ENCODE measurements at regions not wholly inside any gene's neighbourhood (a gene's known extent, or its start where the extent isn't known, plus 50 kb on each side); places are given as distances from the start of the nearest gene placed in this dataset.
"Not testable (repeated sequence)": the region's sequence is repeated elsewhere in the genome, so short reads cannot be mapped to it uniquely, and the experiment has no call there.

DNA sequence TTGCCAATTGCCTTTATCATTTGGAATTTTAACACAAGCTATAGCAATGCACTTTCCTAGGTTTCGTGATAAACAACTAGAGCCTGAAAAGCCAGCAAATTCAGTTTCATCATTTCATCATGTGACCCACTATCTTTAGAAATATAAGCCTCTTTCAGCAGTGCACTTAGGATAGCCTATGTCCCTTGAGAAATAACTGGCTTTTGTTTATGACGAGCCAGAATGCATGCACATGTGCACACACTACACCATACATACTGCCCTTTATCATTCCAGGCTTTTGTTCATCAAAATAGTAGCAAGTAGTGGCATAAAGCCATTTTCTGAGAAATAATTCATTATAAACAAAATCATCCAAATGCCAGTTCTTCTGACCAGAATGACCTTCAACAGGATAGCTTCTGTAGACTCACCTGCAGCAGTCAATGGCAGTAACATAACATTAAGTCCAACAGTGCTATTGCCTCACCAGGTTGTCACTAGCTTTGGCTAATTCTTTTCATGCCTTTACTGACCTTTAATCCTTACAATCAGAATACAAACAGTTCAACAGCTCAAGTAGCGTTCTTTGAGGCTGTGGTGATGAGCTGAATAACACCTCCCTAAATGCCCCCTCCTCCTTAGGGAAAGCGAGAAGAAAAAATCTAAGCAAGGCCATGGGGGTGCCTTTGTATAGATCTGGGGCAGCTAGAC, 132.3 kb upstream of the SMARCA2 start:
- intact Hi-C loops (cut with micrococcal nuclease), result loop anchor here (5.0 kb wide), 1 partner anchor 184 kb away; no protein-coding TSS in a partner anchor
- no peak for DNase-seq (ENCODE audit: low spot score)
- peaks cover 2% of the 10 kb centered on the region for H3K27me3 Mint-ChIP-seq (ENCODE audit: insufficient read depth)
- H3K4me1 Mint-ChIP-seq (ENCODE audit: low read depth), result no peaks in the 10 kb centered on the region
- H3K36me3 Mint-ChIP-seq (ENCODE audit: low read depth), result no peaks in the 10 kb centered on the region
- H3K9me3 Mint-ChIP-seq, result no peaks in the 10 kb centered on the region
- H3K4me3 Mint-ChIP-seq, result no peak overlapping the region
- H3K27ac Mint-ChIP-seq, result no peak overlapping the region

DNA sequence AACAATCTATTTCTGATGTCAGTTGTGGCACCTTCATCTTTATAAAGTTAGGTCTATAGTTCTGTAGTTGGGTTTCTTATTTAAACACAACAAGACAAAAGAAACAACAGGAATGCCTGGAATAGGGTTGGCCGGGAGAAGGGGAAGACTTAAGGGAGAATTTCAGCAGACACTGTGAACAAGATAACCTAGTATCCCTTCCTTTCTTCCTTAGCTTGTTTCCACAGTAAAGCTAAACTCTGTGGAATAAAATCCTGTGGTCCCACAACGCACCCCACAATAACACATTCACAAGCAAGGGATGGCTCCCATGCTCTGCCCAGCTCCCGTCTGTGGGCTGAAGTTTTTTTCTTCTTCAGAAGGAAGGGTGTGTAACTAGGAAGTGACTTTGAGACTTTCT, 124.9 kb upstream of the SMARCA2 start:
- Mint-ChIP-seq H3K36me3 (ENCODE audit: low read depth) (no peaks in the 10 kb centered on the region), H3K27ac (no peak overlapping the region), H3K9me3 (no peaks in the 10 kb centered on the region), H3K4me3 (no peak overlapping the region), H3K4me1 (ENCODE audit: low read depth) (no peaks in the 10 kb centered on the region), H3K27me3 (ENCODE audit: insufficient read depth) (peaks cover 11% of the 10 kb centered on the region)
- intact Hi-C loops (cut with micrococcal nuclease), result no loop called here
- DNase-seq (ENCODE audit: low spot score), result no peak

DNA sequence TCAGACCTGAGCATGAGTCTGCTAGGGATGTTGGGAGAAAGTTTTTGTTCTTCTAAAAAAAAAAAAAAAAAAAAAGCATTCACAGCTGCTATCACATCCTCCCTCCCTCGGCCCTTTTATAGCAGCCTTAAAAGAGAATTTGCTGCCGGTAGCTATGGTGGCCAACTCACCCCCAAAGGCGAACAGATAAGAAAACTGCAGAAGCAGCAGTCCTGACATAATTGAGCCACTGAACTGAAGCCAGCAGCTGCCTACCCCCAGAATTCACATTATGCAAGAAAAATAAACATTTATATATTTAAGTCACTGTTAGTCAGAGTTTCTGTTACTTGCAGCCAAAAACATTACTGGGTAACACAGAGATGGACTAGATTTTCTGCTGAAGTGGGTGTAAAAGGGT, 124.3 kb upstream of the SMARCA2 start:
- Mint-ChIP-seq H3K4me1 (ENCODE audit: low read depth) (no peaks in the 10 kb centered on the region), H3K4me3 (no peak overlapping the region), H3K27me3 (ENCODE audit: insufficient read depth) (peaks cover 11% of the 10 kb centered on the region), H3K27ac (no peak overlapping the region), H3K36me3 (ENCODE audit: low read depth) (no peaks in the 10 kb centered on the region), H3K9me3 (no peaks in the 10 kb centered on the region)
- intact Hi-C loops (cut with micrococcal nuclease), result no loop called here
- DNase-seq (ENCODE audit: low spot score), result no peak

DNA sequence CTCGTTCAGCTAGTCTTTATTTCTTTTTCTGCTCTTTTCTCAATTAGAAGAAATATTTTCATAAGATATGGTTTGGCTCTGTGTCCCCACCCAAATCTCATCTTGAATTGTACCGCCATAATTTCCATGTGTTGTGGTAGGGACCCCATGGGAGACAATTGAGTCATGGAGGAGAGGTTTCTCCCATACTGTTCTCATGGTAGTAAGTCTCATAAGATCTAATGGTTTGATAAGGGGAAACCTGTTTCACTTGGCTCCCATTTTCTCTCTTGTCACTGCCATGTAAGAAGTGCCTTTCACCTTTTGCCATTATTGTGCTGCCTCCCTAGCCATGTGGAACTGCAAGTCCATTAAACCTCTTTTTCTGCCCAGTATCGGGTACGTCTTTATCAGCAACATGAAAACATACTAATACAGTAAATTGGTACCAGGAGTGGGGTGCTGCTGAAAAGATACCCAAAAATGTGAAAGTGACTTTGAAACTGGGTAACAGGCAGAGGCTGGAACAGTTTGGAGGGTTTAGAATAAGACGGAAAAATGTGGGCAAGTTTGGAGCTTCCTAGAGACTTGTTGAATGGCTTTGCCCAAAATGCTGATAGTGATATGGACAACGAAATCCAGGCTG, 112.0 kb upstream of the SMARCA2 start:
- H3K27ac Mint-ChIP-seq; H3K27me3 Mint-ChIP-seq (ENCODE audit: insufficient read depth); H3K4me1 Mint-ChIP-seq (ENCODE audit: low read depth); H3K4me3 Mint-ChIP-seq; DNase-seq (ENCODE audit: low spot score); H3K36me3 Mint-ChIP-seq (ENCODE audit: low read depth); intact Hi-C loops (cut with micrococcal nuclease): not testable (repeated sequence)
- peaks cover 46% of the 10 kb centered on the region for H3K9me3 Mint-ChIP-seq

DNA sequence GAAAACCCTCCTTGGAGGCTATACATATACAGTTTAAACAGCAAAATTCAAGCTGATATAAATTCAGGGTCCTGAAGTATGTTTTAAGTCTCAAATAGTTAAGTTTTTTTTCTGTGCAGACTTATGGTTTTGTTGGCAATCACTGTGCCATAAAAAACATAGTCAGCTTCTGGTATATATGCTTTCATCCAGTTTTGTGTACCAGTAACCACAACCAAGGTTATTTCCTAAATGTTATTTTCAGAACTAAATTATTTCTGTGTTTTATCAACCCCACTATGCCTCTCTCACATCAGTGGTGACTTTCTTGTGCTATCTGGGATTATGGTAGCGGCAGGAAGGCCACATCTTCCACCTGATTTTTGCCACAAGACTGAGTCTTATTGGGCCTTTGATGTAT, 107.7 kb upstream of the SMARCA2 start:
- H3K36me3 Mint-ChIP-seq (ENCODE audit: low read depth), result no peaks in the 10 kb centered on the region
- peaks cover 30% of the 10 kb centered on the region for H3K9me3 Mint-ChIP-seq
- no peak for DNase-seq (ENCODE audit: low spot score)
- no peaks in the 10 kb centered on the region for H3K4me1 Mint-ChIP-seq (ENCODE audit: low read depth)
- H3K27ac Mint-ChIP-seq, result no peak overlapping the region
- intact Hi-C loops (cut with micrococcal nuclease), result no loop called here
- H3K4me3 Mint-ChIP-seq, result no peak overlapping the region
- no peaks in the 10 kb centered on the region for H3K27me3 Mint-ChIP-seq (ENCODE audit: insufficient read depth)

DNA sequence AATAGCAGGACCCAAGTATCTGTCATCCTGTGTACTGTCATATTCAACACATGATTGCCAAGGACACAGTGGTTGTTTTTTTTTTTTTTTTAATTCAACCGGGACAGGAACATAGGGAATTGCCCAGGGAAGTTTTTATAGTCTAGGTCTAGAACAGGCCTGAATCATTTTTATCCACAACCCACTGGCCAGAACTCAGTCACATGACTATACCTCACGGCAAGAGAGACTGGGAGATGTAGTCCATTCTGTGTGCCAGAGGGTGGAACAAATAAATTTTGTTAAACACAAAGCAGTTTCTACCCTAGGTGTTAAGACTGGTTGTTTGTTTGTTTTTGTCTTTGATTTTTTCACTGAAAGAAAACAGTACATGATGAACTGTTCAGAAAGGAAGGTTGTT, 105.8 kb upstream of the SMARCA2 start:
- intact Hi-C loops (cut with micrococcal nuclease), result no loop called here
- H3K27me3 Mint-ChIP-seq (ENCODE audit: insufficient read depth), result peaks cover 5% of the 10 kb centered on the region
- no peak overlapping the region for H3K4me3 Mint-ChIP-seq
- H3K27ac Mint-ChIP-seq, result no peak overlapping the region
- peaks cover 16% of the 10 kb centered on the region for H3K9me3 Mint-ChIP-seq
- H3K4me1 Mint-ChIP-seq (ENCODE audit: low read depth), result no peaks in the 10 kb centered on the region
- H3K36me3 Mint-ChIP-seq (ENCODE audit: low read depth), result no peaks in the 10 kb centered on the region
- no peak for DNase-seq (ENCODE audit: low spot score)

DNA sequence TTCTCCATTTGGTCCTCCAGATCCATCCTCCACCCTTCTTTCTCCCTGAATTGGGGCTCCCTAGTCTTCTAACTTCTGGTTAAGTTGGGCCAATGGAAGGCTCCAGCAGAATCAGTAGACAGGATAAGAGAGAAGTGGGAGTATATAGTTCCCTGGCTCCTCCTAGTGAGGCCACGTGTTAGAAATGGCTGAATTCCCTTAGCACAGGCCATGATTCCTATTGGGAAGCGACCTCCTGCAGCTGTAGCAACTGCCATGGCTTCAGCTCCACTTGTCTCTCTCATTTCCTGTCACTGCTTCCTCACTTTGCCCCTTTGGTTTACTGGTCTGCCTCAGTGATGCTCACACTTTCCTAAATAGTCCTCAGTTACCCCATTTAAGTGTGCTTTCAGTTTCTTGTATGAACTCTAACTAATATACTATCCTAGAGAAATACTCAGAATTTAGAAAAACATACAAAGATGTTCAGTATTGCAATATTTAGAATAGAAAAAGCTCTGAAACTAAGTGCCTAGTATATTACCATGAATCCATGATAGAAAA, 104.8 kb upstream of the SMARCA2 start:
- peaks cover 6% of the 10 kb centered on the region for H3K9me3 Mint-ChIP-seq
- H3K36me3 Mint-ChIP-seq (ENCODE audit: low read depth), result no peaks in the 10 kb centered on the region
- no peak overlapping the region for H3K27ac Mint-ChIP-seq
- DNase-seq (ENCODE audit: low spot score), result no peak
- peaks cover 5% of the 10 kb centered on the region for H3K27me3 Mint-ChIP-seq (ENCODE audit: insufficient read depth)
- intact Hi-C loops (cut with micrococcal nuclease), result no loop called here
- H3K4me3 Mint-ChIP-seq, result no peak overlapping the region
- H3K4me1 Mint-ChIP-seq (ENCODE audit: low read depth), result no peaks in the 10 kb centered on the region

DNA sequence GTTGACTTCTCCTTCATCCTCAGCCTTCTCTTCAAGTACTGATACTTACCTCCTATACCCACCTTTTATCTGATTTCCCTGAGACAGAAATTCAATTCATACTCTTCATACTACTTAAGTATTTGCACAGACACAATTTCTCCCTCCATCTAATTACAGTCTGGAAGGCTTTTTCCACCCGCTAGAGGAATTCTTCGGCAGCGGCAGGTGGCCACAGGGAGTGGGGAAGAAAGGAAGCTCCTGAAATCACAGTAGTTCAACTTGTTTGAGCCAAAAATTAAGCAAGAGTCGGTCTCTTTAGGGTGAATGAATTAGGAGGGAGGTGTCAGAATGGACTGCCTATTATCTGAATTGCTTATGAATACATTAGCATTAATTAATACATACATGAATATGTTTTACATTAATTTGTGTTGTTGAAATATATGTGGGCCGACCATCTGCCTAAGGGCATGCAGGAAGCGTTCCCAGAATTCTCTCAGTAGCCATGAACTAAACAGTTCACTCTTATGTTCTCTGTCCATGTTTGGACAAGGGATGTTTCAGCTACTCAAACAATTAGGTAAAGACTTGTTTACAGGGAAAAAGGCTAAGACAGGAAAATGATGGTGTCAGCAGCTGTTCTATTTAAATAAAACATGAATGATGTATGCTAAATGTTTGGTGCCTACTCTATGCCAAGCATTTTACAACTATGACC, 101.4 kb upstream of the SMARCA2 start:
- Mint-ChIP-seq H3K36me3 (ENCODE audit: low read depth) (no peaks in the 10 kb centered on the region), H3K27ac (no peak overlapping the region), H3K4me3 (no peak overlapping the region), H3K9me3 (peaks cover 5% of the 10 kb centered on the region), H3K4me1 (ENCODE audit: low read depth) (no peaks in the 10 kb centered on the region), H3K27me3 (ENCODE audit: insufficient read depth) (peaks cover 10% of the 10 kb centered on the region)
- DNase-seq (ENCODE audit: low spot score), result no peak
- intact Hi-C loops (cut with micrococcal nuclease), result no loop called here

DNA sequence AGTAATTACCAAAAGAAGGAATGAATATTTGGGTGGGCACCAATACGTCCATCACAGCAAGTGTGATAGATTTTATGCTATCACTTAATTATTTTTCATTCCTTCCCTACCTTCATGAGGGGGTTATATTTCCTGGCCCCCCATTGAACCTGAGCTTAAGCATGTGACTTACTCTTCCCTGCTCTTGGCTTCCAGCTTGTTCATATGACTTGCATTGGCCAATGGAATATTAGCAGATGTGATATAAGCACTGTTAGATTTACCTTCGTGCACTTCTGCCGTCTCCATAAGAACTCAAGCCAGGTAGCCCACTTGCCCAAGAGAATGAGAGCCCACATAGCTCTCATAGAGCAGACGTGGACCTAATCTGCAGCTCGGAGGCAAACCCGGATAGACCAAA, 99.1 kb upstream of the SMARCA2 start:
- Mint-ChIP-seq H3K9me3 (peaks cover 5% of the 10 kb centered on the region), H3K27me3 (ENCODE audit: insufficient read depth) (peaks cover 14% of the 10 kb centered on the region), H3K4me3 (no peak overlapping the region), H3K27ac (no peak overlapping the region), H3K4me1 (ENCODE audit: low read depth) (no peaks in the 10 kb centered on the region), H3K36me3 (ENCODE audit: low read depth) (no peaks in the 10 kb centered on the region)
- no peak for DNase-seq (ENCODE audit: low spot score)
- intact Hi-C loops (cut with micrococcal nuclease), result no loop called here

DNA sequence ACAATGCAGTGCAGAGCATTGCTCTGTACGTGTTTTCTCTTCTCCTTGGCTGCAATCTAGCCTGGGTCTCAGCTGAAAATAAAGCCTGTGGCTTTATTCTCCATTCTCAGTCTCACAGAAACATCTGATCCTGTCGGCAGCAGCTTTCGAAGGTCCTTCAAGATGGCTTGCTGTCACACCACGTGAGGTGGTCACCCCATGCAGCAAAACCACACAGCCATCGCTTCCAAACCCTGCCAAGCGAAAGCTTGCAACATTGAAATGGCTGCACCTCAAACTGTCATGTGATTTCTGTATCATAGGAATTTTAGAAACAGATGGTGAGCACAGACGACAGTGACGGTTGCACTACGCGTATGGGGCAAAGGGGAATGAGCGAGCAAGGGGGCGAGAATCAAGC, 98.5 kb upstream of the SMARCA2 start:
- H3K27ac Mint-ChIP-seq, result no peak overlapping the region
- H3K36me3 Mint-ChIP-seq (ENCODE audit: low read depth), result no peaks in the 10 kb centered on the region
- H3K4me1 Mint-ChIP-seq (ENCODE audit: low read depth), result no peaks in the 10 kb centered on the region
- H3K27me3 Mint-ChIP-seq (ENCODE audit: insufficient read depth), result peaks cover 15% of the 10 kb centered on the region
- no peak for DNase-seq (ENCODE audit: low spot score)
- H3K4me3 Mint-ChIP-seq, result no peak overlapping the region
- H3K9me3 Mint-ChIP-seq, result peaks cover 3% of the 10 kb centered on the region
- intact Hi-C loops (cut with micrococcal nuclease), result no loop called here

DNA sequence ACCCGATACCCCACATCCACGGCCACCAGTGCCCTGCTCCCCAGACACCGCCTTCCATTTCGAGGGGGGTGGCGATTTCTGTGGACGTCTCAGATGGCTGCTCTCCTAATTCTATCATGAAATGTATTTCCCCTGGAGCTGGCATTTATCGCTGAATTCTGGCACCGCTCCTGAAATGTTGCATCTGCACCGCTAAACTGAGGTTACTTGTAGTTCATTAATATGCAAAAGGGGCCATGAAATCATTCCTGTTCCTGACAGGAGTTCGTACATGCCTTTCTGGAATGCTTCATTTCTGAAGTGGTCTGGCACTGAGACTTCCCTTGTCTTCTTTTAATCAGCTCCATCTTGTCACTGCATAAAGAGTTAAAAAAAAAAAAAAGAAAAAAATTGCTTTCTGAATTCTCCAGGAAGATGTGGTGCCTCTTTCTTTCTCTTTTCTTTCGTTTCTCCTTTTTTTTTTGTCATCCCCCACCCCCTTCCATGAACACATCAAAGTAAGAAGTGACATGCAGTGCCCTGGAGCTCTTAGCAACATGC, 97.7 kb upstream of the SMARCA2 start:
- Mint-ChIP-seq H3K36me3 (ENCODE audit: low read depth) (no peaks in the 10 kb centered on the region), H3K27ac (no peak overlapping the region), H3K27me3 (ENCODE audit: insufficient read depth) (peaks cover 15% of the 10 kb centered on the region), H3K9me3 (no peaks in the 10 kb centered on the region), H3K4me3 (no peak overlapping the region), H3K4me1 (ENCODE audit: low read depth) (no peaks in the 10 kb centered on the region)
- intact Hi-C loops (cut with micrococcal nuclease), result no loop called here
- DNase-seq (ENCODE audit: low spot score), result no peak

DNA sequence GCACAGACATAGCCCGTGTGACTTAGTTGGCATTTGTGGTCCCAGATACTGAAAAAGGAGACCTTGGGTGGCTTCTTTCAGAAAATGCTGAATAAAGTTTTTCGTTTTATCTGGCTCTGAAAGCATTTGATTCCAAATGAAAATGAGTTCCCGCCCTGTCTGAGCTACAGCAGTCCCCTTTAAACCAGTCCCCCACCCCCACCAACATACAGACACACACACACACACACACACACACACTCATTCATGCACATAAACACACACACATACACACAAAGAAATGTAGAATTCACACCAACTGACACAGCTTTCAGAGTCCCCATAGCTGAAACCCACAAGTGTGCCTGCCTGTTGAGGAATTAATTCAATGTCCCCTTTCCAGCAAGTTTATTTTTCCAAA, 97.0 kb upstream of the SMARCA2 start:
- H3K9me3 Mint-ChIP-seq, result no peaks in the 10 kb centered on the region
- DNase-seq (ENCODE audit: low spot score), result no peak
- H3K4me3 Mint-ChIP-seq, result no peak overlapping the region
- H3K36me3 Mint-ChIP-seq (ENCODE audit: low read depth), result no peaks in the 10 kb centered on the region
- peaks cover 15% of the 10 kb centered on the region for H3K27me3 Mint-ChIP-seq (ENCODE audit: insufficient read depth)
- intact Hi-C loops (cut with micrococcal nuclease), result no loop called here
- no peak overlapping the region for H3K27ac Mint-ChIP-seq
- H3K4me1 Mint-ChIP-seq (ENCODE audit: low read depth), result no peaks in the 10 kb centered on the region

DNA sequence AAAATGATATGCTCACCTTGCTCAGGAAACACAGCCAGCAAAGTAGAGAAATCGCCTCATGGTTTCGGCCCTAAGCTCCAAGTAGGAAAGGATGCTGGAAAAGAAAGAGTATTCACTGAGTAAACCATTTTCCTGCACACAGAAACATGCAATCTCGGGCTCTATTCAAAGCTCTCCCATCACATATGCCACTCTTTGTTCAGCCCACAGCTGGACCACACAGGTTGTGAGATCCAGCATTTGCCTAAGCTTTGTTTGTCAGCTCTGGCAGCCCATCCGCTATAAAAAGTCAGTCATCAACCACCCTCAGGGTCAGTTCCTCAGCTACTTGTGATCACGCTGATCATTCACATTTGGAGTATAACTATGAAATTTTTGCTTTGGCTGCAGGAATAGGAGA, 96.5 kb upstream of the SMARCA2 start:
- no peaks in the 10 kb centered on the region for H3K36me3 Mint-ChIP-seq (ENCODE audit: low read depth)

More for the DNA sequence above, 96.5 kb upstream of the SMARCA2 start:
- no peak for DNase-seq (ENCODE audit: low spot score)
- H3K27me3 Mint-ChIP-seq (ENCODE audit: insufficient read depth), result peaks cover 11% of the 10 kb centered on the region
- intact Hi-C loops (cut with micrococcal nuclease), result no loop called here
- H3K9me3 Mint-ChIP-seq, result no peaks in the 10 kb centered on the region
- H3K27ac Mint-ChIP-seq, result no peak overlapping the region
- H3K4me3 Mint-ChIP-seq, result no peak overlapping the region
- H3K4me1 Mint-ChIP-seq (ENCODE audit: low read depth), result no peaks in the 10 kb centered on the region

All from activated T-helper 1 cell treated with anti-CD3 and anti-CD28 coated beads, Interleukin-12 subunit alpha, Interleukin-12 subunit beta, Interleukin-2, Interleukin-4 antibody, amounts not matched to agents 30 ng/mL and 10 ng/mL and 1 ng/mL, durations not matched to agents 14 hours and 24 hours and 36 hours (primary cell).